ENCODE measurements at regions not wholly inside any gene's neighbourhood (a gene's known extent, or its start where the extent isn't known, plus 50 kb on each side); places are given as distances from the start of the nearest gene placed in this dataset.

DNA sequence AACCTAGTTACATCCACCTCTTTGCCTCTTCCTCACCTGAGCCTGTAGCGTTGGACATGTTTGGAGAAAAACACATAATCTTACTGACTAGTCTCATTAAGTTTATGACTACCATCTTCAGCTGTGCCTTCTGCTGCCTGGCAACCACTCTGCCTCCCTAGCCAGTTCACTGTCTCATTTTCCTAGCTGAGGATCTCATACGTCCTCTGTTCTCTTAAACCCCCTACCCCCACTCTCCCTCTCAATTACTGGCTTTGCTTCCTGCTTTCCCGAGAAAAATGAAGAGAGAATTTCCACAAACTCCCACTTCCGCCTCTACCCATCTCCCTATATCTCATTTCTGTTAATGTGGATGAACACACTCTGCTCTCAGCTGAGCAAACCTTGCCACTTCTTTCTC, 239.3 kb upstream of the POU2AF2 start:
- no peak overlapping the region for H3K27ac ChIP-seq (ENCODE audit: low read depth, low read length)
- H3K9me2 ChIP-seq (ENCODE audit: insufficient read depth) = no peaks in the 10 kb centered on the region
- POLR2A ChIA-PET = no interaction called here
- H4K20me1 ChIP-seq (ENCODE audit: insufficient read depth) = no peaks in the 10 kb centered on the region
- RAD21 ChIA-PET (ENCODE audit: low non-redundant PET in 1 of 2, low total read pairs in 2 of 2, uncharacterized antibody in 2 of 2, unreplicated experiment in 2 of 2) = no interaction called here
- no TSS peak for BruUV-seq (replicated peaks)
- DNase-seq (ENCODE audit: low read depth, low spot score) (no peak), ATAC-seq (no peak)
- H3K27me3 ChIP-seq (ENCODE audit: insufficient read depth, low read length) = peaks cover 32% of the 10 kb centered on the region; the same call in 1 of the 2 replicates
- H3K36me3 ChIP-seq (ENCODE audit: control insufficient read depth in 1 of 2, insufficient read depth in 2 of 2, low read length in 2 of 2) = no peaks in the 10 kb centered on the region
- H3K9me3 ChIP-seq (ENCODE audit: control insufficient read depth in 1 of 2, insufficient read depth in 1 of 2, low read depth in 1 of 2, low read length in 2 of 2) = no peaks in the 10 kb centered on the region
- H3K4me1 ChIP-seq (ENCODE audit: control insufficient read depth in 1 of 2, insufficient read depth in 2 of 2, low read length in 2 of 2) = no peaks in the 10 kb centered on the region
- intact Hi-C loops (cut with micrococcal nuclease) = no loop called here
- no peaks in the 10 kb centered on the region for H3K79me2 ChIP-seq (ENCODE audit: insufficient read depth, low read length)
- H3K4me3 ChIP-seq (replicated peaks in 1 of 2; ENCODE audit: low read depth in 1 of 2, low read length in 2 of 2) = no peak overlapping the region
- TF ChIP-seq FOSL1 (IDR thresholded peaks at IDR 0.05; ENCODE audit: low read depth) (no peak), YY1 (IDR thresholded peaks at IDR 0.05; ENCODE audit: extremely low read depth, insufficient replicate concordance, low read depth, low read length) (no peak), SIN3A (IDR thresholded peaks at IDR 0.05; ENCODE audit: low read depth) (no peak), TCF7L2 (IDR thresholded peaks at IDR 0.05; ENCODE audit: borderline replicate concordance, extremely low read depth, insufficient read depth, insufficient read length) (no peak), ELF1 (IDR thresholded peaks at IDR 0.05; ENCODE audit: borderline replicate concordance, low read depth) (no peak), ZNF274 (IDR thresholded peaks at IDR 0.05; ENCODE audit: low read depth, low read length) (no peak), POLR2AphosphoS5 (IDR thresholded peaks at IDR 0.05; ENCODE audit: low read depth, low read length) (no peak), EZH2 (IDR thresholded peaks at IDR 0.05) (no peak), ZFX (IDR thresholded peaks at IDR 0.05) (no peak), SRF (IDR thresholded peaks at IDR 0.05; ENCODE audit: low read depth) (no peak), EZH2phosphoT487 (IDR thresholded peaks at IDR 0.05; ENCODE audit: borderline replicate concordance) (no peak), POLR2A (IDR thresholded peaks at IDR 0.05; ENCODE audit: borderline replicate concordance, extremely low read depth, insufficient read depth, insufficient read length) (no peak), CEBPB (IDR thresholded peaks at IDR 0.05; ENCODE audit: low read depth) (no peak)
- TF ChIP-seq, protein P1, sequence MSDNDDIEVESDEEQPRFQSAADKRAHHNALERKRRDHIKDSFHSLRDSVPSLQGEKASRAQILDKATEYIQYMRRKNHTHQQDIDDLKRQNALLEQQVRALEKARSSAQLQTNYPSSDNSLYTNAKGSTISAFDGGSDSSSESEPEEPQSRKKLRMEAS (IDR thresholded peaks at IDR 0.05) = no peak
- TF ChIP-seq, protein P2, sequence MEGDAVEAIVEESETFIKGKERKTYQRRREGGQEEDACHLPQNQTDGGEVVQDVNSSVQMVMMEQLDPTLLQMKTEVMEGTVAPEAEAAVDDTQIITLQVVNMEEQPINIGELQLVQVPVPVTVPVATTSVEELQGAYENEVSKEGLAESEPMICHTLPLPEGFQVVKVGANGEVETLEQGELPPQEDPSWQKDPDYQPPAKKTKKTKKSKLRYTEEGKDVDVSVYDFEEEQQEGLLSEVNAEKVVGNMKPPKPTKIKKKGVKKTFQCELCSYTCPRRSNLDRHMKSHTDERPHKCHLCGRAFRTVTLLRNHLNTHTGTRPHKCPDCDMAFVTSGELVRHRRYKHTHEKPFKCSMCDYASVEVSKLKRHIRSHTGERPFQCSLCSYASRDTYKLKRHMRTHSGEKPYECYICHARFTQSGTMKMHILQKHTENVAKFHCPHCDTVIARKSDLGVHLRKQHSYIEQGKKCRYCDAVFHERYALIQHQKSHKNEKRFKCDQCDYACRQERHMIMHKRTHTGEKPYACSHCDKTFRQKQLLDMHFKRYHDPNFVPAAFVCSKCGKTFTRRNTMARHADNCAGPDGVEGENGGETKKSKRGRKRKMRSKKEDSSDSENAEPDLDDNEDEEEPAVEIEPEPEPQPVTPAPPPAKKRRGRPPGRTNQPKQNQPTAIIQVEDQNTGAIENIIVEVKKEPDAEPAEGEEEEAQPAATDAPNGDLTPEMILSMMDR (IDR thresholded peaks at IDR 0.05 in 2 of 3, conservative IDR thresholded peaks at IDR 0.05 in 1 of 3; ENCODE audit: borderline replicate concordance in 1 of 3, insufficient read depth in 1 of 3, low read depth in 2 of 3, low read length in 2 of 3) = no peak
- CTCF ChIA-PET = no interaction called here
- H3K4me2 ChIP-seq (ENCODE audit: low read length) = no peak overlapping the region
- no peak overlapping the region for H2AFZ ChIP-seq (ENCODE audit: low read depth, low read length, poor library complexity, severe bottlenecking)
- no peak overlapping the region for H3K9ac ChIP-seq (ENCODE audit: low read length)
